SU-DHL-6 (cell line): ENCODE measurements at regions not wholly inside any gene's neighbourhood (a gene's known extent, or its start where the extent isn't known, plus 50 kb on each side); places are given as distances from the start of the nearest gene placed in this dataset.

Source experiments
- EZH2phosphoT487 ChIP-seq: fragments of 200-600 bp; sonication (generic), shearing (Covaris generic); conservative IDR thresholded peaks from 2 replicates; pipeline ENCODE4 v1.6.1; 2018; ENCODE audit warnings: mild to moderate bottlenecking, antibody characterized with exemption, low read length, moderate library complexity, mixed read lengths
- TF ChIP-seq, protein P1 (sequence below): fragments of 200-600 bp; sonication (generic); IDR thresholded peaks from one replicate; pipeline ENCODE4 v1.5.1; 2017; ENCODE audit warnings: antibody characterized with exemption, mild to moderate bottlenecking, low read length, moderate library complexity; ENCODE audit not compliant: insufficient read depth, poor library complexity, severe bottlenecking

DNA sequence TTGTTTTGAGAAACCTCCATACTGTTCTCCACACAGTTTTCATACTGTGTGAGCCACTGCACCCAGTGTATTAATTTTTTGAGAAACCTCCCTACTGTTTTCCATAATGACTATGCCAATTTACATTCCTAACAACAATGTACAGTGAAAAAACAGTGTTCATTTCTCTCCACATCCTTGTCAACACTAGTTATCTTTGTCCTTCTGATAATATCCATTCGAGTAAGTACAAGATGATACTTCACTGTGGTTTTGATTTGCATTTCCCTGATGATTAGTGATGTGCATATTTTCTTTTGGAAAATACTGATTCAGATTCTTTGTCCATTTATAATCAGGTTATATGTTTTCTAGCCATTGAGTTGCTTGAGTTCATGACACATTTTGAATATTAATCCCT lies 462.0 kb downstream of the CDH11 start:
- TF ChIP-seq, protein P1, sequence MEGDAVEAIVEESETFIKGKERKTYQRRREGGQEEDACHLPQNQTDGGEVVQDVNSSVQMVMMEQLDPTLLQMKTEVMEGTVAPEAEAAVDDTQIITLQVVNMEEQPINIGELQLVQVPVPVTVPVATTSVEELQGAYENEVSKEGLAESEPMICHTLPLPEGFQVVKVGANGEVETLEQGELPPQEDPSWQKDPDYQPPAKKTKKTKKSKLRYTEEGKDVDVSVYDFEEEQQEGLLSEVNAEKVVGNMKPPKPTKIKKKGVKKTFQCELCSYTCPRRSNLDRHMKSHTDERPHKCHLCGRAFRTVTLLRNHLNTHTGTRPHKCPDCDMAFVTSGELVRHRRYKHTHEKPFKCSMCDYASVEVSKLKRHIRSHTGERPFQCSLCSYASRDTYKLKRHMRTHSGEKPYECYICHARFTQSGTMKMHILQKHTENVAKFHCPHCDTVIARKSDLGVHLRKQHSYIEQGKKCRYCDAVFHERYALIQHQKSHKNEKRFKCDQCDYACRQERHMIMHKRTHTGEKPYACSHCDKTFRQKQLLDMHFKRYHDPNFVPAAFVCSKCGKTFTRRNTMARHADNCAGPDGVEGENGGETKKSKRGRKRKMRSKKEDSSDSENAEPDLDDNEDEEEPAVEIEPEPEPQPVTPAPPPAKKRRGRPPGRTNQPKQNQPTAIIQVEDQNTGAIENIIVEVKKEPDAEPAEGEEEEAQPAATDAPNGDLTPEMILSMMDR, result no peak
- TF ChIP-seq EZH2phosphoT487, result no peak
